Neural cell (in vitro differentiated cells): ENCODE measurements at regions not wholly inside any gene's neighbourhood (a gene's known extent, or its start where the extent isn't known, plus 50 kb on each side); places are given as distances from the start of the nearest gene placed in this dataset.

ENCODE experiments used
- H2AFZ ChIP-seq: fragments of 200-600, 300-800 bp; sonication (generic), shearing (Covaris generic); 2 replicates; pipeline ENCODE4 v1.6.0; 2014; ENCODE audit warnings: low read depth, mild to moderate bottlenecking, antibody characterized with exemption, low read length, moderate library complexity
- H3F3A ChIP-seq: fragments of 200-600 bp; shearing (Covaris generic); 2 replicates; pipeline ENCODE4 v1.6.1; 2016; ENCODE audit warnings: mild to moderate bottlenecking, moderate library complexity, mixed read lengths, antibody characterized with exemption, low read length; ENCODE audit not compliant: insufficient read depth, poor library complexity, severe bottlenecking
- H3K27ac ChIP-seq: fragments of 200-600, 300-800 bp; sonication (generic), shearing (Covaris generic); 2 replicates; pipeline ENCODE4 v1.5.1; 2014; ENCODE audit warnings: mild to moderate bottlenecking, low read length, moderate library complexity
- H3K27me3 ChIP-seq: fragments of 300-800, 200-600 bp; sonication (generic), shearing (Covaris generic); 2 replicates; pipeline ENCODE4 v1.6.0; 2014; ENCODE audit warnings: mild to moderate bottlenecking, low read depth, low read length, moderate library complexity; ENCODE audit not compliant: insufficient read depth
- H3K36me3 ChIP-seq: fragments of 300-800, 200-600 bp; sonication (generic), shearing (Covaris generic); 2 replicates; pipeline ENCODE4 v1.5.1; 2014; ENCODE audit warnings: mild to moderate bottlenecking, antibody characterized with exemption, low read length, moderate library complexity; ENCODE audit not compliant: insufficient read depth
- H3K4me2 ChIP-seq: fragments of 300-800, 200-600 bp; sonication (generic), shearing (Covaris generic); 2 replicates; pipeline ENCODE4 v1.6.0; 2014; ENCODE audit warnings: mild to moderate bottlenecking, low read length
- H3K4me3 ChIP-seq: fragments of 300-800, 200-600 bp; sonication (generic), shearing (Covaris generic); 2 replicates; pipeline ENCODE4 v1.5.1; 2014; ENCODE audit warnings: mild to moderate bottlenecking, low read length, moderate library complexity
- H3K79me2 ChIP-seq: fragments of 200-600 bp; shearing (Covaris generic); replicated peaks from 2 replicates; pipeline ENCODE4 v1.6.0; 2014; ENCODE audit warnings: mild to moderate bottlenecking, low read length, moderate library complexity; ENCODE audit not compliant: insufficient read depth
- H3K9ac ChIP-seq: fragments of 300-800, 200-600 bp; sonication (generic), shearing (Covaris generic); 2 replicates; pipeline ENCODE4 v1.6.1; 2016; ENCODE audit warnings: mild to moderate bottlenecking, low read length, mixed read lengths
- H3K9me2 ChIP-seq: fragments of 200-600 bp; shearing (Covaris generic); 2 replicates; pipeline ENCODE4 v1.6.1; 2016; ENCODE audit warnings: mild to moderate bottlenecking, low read length, mixed read lengths; ENCODE audit not compliant: insufficient read depth
- H3K9me3 ChIP-seq: fragments of 200-600, 300-800 bp; sonication (generic), shearing (Covaris generic); 2 replicates; pipeline ENCODE4 v1.6.1; 2016; ENCODE audit warnings: mild to moderate bottlenecking, mixed run types, low read length, moderate library complexity, mixed read lengths
- H4K20me1 ChIP-seq: fragments of 200-600 bp; shearing (Covaris generic); 2 replicates; pipeline ENCODE4 v1.6.1; 2016; ENCODE audit warnings: mild to moderate bottlenecking, mixed run types; ENCODE audit not compliant: insufficient read depth
- EP300 ChIP-seq: fragments of 450-650 bp; conservative IDR thresholded peaks from 2 replicates; pipeline ENCODE4 v1.6.1; 2014; ENCODE audit warnings: antibody characterized with exemption, mild to moderate bottlenecking, moderate library complexity; ENCODE audit not compliant: poor library complexity, severe bottlenecking
- EZH2 ChIP-seq: fragments of 200-600, 300-800 bp; shearing (Covaris generic), sonication (generic); IDR thresholded peaks from 2 replicates; pipeline ENCODE4 v1.6.1; 2014; ENCODE audit warnings: antibody characterized with exemption, low read length, borderline replicate concordance, mild to moderate bottlenecking; ENCODE audit not compliant: insufficient read depth, poor library complexity, severe bottlenecking
- MXI1 ChIP-seq: fragments of 450-650 bp; conservative IDR thresholded peaks from 2 replicates; pipeline ENCODE4 v1.6.1; 2014; ENCODE audit warnings: antibody characterized with exemption, mild to moderate bottlenecking; ENCODE audit not compliant: poor library complexity, severe bottlenecking
- POLR2AphosphoS5 ChIP-seq: IDR thresholded peaks from 2 replicates; pipeline ENCODE4 v1.6.1; 2012
- RAD21 ChIP-seq: fragments of 450-650 bp; conservative IDR thresholded peaks from 2 replicates; pipeline ENCODE4 v1.6.1; 2014; ENCODE audit warnings: antibody characterized with exemption, mild to moderate bottlenecking, moderate library complexity
- SMC3 ChIP-seq: fragments of 450-650 bp; conservative IDR thresholded peaks from 2 replicates; pipeline ENCODE4 v1.6.1; 2014; ENCODE audit warnings: antibody characterized with exemption, mild to moderate bottlenecking, moderate library complexity; ENCODE audit not compliant: poor library complexity
- TAF1 ChIP-seq: IDR thresholded peaks from 2 replicates; pipeline ENCODE4 v1.6.1; 2012; ENCODE audit warnings: low read depth
- TF ChIP-seq, protein P1 (sequence below): IDR thresholded peaks from 2 replicates; pipeline ENCODE4 v1.6.1; 2012; ENCODE audit warnings: borderline replicate concordance
- TF ChIP-seq, protein P2 (sequence below): fragments of 450-650 bp; IDR thresholded peaks from 2 replicates; pipeline ENCODE4 v1.5.1; 2014; ENCODE audit warnings: antibody characterized with exemption, mild to moderate bottlenecking, moderate library complexity; ENCODE audit not compliant: poor library complexity, severe bottlenecking

DNA sequence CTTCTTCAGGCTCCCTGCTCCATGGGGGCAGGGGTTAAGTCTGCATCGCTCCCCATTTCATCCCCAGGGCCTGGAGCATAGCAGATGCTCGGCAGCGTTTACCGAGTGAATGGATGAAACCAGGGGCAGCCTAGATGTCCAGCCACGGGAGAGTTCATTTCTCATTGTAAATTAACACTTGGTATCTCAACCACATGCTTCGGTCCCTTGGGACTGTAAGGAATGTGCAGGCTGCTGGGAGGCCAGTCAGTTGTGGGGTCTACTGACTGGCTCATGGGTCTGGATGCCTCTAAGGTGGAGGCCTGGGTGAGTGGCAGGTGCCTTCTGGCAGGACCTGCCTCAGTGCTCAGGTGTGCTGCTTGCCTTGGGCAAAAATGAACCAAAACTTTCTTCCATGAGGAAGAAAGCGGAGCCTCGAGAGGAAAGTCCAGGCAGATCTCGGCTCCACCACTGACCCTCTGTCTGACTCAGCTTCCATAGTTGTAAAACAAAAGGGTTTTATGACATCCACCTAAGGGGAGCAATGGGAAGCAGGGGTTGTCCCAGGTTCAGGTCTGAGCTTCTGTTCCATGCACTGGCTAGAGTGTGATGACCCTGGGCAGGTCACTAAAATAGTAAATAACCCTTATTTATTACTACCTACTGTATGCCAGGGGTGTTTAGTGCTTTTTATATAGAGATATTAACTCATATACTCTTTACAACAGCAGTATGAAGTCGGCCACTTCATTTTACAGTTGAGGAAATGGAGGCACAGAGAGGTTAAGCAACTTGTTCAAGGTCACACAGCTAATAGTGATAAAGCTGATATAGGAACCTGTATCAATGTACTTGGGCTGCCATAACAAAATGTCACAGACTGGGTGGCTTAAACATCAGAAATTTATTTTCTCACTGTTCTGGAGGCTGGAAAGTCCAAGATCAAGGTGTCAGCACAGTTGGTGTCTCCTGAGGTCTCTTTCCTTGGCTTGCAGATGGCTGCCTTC lies 144.3 kb upstream of the STX18 start:
- H3K36me3 ChIP-seq, result no peaks in the 10 kb centered on the region
- no peak overlapping the region for H3K4me3 ChIP-seq
- H3K9ac ChIP-seq, result no peak overlapping the region
- no peaks in the 10 kb centered on the region for H3F3A ChIP-seq
- no peak overlapping the region for H3K27ac ChIP-seq
- no peaks in the 10 kb centered on the region for H3K9me3 ChIP-seq
- no peaks in the 10 kb centered on the region for H3K27me3 ChIP-seq
- H2AFZ ChIP-seq, result no peak overlapping the region
- H3K4me2 ChIP-seq, result no peak overlapping the region
- H3K79me2 ChIP-seq, result no peaks in the 10 kb centered on the region
- no peaks in the 10 kb centered on the region for H3K9me2 ChIP-seq
- TF ChIP-seq EP300, result no peak
- TF ChIP-seq MXI1, result no peak
- TF ChIP-seq, protein P1, sequence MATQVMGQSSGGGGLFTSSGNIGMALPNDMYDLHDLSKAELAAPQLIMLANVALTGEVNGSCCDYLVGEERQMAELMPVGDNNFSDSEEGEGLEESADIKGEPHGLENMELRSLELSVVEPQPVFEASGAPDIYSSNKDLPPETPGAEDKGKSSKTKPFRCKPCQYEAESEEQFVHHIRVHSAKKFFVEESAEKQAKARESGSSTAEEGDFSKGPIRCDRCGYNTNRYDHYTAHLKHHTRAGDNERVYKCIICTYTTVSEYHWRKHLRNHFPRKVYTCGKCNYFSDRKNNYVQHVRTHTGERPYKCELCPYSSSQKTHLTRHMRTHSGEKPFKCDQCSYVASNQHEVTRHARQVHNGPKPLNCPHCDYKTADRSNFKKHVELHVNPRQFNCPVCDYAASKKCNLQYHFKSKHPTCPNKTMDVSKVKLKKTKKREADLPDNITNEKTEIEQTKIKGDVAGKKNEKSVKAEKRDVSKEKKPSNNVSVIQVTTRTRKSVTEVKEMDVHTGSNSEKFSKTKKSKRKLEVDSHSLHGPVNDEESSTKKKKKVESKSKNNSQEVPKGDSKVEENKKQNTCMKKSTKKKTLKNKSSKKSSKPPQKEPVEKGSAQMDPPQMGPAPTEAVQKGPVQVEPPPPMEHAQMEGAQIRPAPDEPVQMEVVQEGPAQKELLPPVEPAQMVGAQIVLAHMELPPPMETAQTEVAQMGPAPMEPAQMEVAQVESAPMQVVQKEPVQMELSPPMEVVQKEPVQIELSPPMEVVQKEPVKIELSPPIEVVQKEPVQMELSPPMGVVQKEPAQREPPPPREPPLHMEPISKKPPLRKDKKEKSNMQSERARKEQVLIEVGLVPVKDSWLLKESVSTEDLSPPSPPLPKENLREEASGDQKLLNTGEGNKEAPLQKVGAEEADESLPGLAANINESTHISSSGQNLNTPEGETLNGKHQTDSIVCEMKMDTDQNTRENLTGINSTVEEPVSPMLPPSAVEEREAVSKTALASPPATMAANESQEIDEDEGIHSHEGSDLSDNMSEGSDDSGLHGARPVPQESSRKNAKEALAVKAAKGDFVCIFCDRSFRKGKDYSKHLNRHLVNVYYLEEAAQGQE, result no peak
- TF ChIP-seq, protein P2, sequence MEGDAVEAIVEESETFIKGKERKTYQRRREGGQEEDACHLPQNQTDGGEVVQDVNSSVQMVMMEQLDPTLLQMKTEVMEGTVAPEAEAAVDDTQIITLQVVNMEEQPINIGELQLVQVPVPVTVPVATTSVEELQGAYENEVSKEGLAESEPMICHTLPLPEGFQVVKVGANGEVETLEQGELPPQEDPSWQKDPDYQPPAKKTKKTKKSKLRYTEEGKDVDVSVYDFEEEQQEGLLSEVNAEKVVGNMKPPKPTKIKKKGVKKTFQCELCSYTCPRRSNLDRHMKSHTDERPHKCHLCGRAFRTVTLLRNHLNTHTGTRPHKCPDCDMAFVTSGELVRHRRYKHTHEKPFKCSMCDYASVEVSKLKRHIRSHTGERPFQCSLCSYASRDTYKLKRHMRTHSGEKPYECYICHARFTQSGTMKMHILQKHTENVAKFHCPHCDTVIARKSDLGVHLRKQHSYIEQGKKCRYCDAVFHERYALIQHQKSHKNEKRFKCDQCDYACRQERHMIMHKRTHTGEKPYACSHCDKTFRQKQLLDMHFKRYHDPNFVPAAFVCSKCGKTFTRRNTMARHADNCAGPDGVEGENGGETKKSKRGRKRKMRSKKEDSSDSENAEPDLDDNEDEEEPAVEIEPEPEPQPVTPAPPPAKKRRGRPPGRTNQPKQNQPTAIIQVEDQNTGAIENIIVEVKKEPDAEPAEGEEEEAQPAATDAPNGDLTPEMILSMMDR, result no peak
- no peak for TF ChIP-seq TAF1
- TF ChIP-seq SMC3, result no peak
- no peak for TF ChIP-seq RAD21
- no peak for TF ChIP-seq EZH2
- TF ChIP-seq POLR2AphosphoS5, result no peak
- H4K20me1 ChIP-seq, result no peaks in the 10 kb centered on the region

DNA sequence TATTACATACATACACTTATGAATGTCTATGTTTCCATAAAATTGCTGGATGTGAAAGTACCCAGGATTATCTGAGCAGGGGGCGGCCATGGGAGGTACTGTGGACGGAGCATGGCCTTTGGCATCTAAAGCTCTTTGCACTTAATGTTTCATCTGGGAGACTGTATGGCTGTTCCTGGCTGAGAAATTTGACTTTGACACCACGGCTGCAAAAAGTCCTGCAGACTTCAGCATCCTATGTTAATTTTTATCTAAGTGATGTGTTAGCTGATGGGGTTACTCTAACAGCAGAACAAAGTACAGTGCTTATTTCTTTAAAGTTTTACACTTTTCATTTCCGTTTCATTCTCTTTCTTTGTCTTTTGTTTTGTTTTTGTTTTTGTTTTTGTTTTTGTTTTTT lies 139.8 kb upstream of the STX18 start:
- no peak for TF ChIP-seq SMC3
- TF ChIP-seq TAF1, result no peak
- Histone ChIP-seq H3K79me2 (no peaks in the 10 kb centered on the region), H3K4me2 (no peak overlapping the region)

More for the DNA sequence above, 139.8 kb upstream of the STX18 start:
- no peaks in the 10 kb centered on the region for H3K36me3 ChIP-seq
- no peaks in the 10 kb centered on the region for H3K9me2 ChIP-seq
- no peak overlapping the region for H3K27ac ChIP-seq
- H2AFZ ChIP-seq, result no peak overlapping the region
- no peaks in the 10 kb centered on the region for H4K20me1 ChIP-seq
- H3F3A ChIP-seq, result no peaks in the 10 kb centered on the region
- H3K27me3 ChIP-seq, result no peaks in the 10 kb centered on the region
- no peaks in the 10 kb centered on the region for H3K9me3 ChIP-seq
- no peak overlapping the region for H3K9ac ChIP-seq
- no peak overlapping the region for H3K4me3 ChIP-seq
